GM19043 (cell line): ENCODE measurements at regions not wholly inside any gene's neighbourhood (a gene's known extent, or its start where the extent isn't known, plus 50 kb on each side); places are given as distances from the start of the nearest gene placed in this dataset.

ENCODE experiments used
- ATAC-seq: cut with Tn5 transposase; IDR thresholded peaks from one replicate; pipeline ENCODE4 v1.9.1; 2021; ENCODE audit warnings: low read depth; ENCODE audit not compliant: unreplicated experiment

DNA sequence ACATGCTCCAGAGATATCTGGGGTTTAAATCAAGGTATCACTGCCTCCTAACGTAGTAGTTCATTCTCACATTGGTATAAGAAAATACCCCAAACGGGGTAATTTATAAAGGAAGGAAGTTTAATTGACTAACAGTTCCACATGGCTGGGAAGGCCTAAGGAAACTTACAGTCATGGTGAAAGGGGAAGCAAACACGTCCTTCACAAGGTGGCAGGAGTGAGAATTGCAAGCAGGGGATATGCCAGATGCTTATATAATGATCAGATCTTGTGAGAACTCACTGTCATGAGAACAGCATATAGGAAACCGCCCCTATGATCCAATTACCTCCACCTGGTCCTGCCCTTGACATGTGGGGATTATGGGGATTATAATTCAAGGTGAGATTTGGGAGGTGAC is 1280.2 kb upstream of the C9orf72 start:
- ATAC-seq = no peak

DNA sequence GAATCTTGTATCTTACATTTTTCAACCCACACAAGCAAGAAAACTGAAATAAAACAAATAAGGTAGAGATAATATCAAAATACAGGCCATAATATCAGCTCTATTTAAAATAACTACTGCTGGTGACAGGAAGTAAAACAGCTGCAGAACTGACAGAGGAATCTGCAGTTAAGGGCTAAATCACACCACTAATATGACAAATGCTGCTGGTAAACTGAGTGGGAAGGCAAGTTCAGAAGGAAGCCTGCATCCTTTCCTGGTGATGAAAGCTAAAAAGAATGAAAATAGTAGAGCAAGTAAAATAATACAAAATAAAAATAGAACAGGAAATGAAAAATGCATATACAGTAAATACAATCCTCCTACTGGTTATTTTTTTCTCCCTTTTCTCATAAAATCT is 1293.7 kb upstream of the C9orf72 start:
- ATAC-seq = no peak

- no peak for ATAC-seq
Observed at GRCh38 chr9:28868228-28868990, 1295.1 kb upstream of the C9orf72 start.

GRCh38 chr9:28882529-28882928 is 1309.2 kb upstream of the C9orf72 start:
- ATAC-seq = no peak

GRCh38 chr9:28883234-28883633 is 1310.0 kb upstream of the C9orf72 start:
- no peak for ATAC-seq

GRCh38 chr9:28887188-28887884 is 1314.1 kb upstream of the C9orf72 start:
- ATAC-seq = no peak

DNA sequence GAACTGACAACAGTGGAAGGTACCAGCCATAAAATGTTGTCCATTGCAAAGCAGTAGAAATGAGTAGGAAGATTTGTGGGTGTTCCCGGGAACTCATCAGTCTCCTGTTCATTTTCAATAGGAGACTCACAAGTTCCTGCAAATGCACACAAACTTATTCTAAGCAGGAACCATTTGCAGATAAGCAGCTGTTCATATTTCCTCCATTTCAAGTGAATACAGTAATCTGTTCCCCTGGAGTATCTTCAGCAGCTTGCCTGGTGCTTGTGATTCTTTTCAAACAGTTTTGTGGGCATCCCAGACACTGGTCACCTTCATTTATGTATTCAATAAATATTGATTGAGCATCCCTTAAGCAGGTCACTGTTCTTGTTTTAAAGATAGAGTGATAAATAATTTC is 1315.5 kb upstream of the C9orf72 start:
- ATAC-seq = no peak

DNA sequence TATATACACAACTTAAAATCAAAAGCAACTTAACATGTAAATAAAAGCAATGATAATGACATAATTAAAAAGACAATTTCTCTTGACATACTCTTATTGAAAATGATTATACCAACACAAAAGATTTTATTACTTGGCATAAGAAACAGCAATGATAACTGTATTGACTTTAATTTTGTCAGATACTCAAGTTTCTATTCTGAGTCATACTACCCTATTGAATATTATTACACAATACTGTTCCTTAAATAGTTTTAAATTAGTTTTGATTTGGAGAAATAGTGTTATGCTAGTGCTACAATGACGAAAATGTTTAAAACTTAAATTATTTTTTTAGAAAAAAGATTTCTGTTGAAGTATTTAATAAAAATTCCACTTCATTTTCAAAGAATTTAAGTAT is 1319.3 kb upstream of the C9orf72 start:
- no peak for ATAC-seq

- ATAC-seq = no peak
Observed at GRCh38 chr9:28899267-28899666, 1326.0 kb upstream of the C9orf72 start.

DNA sequence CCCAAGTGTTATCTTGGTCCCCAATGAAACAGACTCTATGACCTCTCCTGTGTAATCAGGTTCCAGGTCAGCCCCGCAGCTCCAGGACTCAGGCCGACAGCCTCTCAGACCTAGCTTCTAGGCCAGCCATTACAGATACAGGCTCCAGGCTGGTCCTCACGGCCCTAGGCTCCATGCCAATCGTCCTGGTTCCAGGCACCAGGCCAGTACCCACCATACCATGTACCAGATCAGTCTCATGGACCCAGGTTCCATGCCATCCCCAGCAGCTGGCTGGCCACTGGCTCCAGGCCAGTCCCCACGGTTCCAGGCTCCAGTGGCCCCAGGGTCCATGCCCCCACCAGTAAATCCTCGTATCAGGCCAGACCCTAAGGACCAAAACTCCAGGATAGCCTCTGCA is 1326.6 kb upstream of the C9orf72 start:
- no peak for ATAC-seq

GRCh38 chr9:28900406-28900805 is 1327.1 kb upstream of the C9orf72 start:
- no peak for ATAC-seq

DNA sequence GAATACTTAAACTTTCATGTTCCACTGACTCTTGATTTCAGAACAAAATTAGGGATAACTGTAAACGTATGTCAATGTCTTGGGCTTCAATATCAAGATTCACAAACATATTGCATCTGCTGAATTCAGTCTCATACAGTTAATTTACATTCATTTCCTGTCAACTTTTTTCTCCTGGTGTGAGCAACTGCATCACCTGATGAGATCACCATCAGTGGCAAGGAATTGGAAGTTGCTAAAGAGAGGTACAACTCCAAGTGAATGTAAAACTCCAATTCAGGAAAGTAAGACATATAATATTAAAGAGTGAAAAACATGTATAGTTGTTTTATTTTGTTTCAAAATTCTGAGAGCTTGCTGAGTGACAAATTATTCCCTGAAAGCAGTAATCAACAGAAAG is 1336.2 kb upstream of the C9orf72 start:
- ATAC-seq = no peak

GRCh38 chr9:28912621-28913020 is 1339.3 kb upstream of the C9orf72 start:
- ATAC-seq = no peak

- ATAC-seq = no peak
Observed at GRCh38 chr9:28915202-28915930, 1342.1 kb upstream of the C9orf72 start.

DNA sequence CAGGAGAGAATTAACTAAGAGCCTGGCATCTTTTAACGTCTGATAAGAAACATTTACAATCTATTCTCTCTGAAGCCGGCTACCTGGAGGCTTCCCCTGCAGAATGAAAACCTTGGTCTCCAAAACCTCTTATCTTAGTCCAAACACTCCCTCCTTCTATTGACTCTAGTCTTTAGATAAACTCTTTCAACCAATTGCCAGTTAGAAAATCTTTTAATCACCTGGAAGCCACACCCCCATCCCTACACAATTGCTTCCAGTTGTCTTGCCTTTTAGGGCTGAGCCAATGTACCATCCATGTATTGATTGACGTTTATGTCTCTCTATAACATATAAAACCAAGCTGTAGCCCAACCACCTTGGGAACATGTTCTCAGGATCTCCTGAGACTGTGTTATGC is 1343.1 kb upstream of the C9orf72 start:
- no peak for ATAC-seq

- ATAC-seq = no peak
Observed at GRCh38 chr9:28921857-28922500, 1348.7 kb upstream of the C9orf72 start.

DNA sequence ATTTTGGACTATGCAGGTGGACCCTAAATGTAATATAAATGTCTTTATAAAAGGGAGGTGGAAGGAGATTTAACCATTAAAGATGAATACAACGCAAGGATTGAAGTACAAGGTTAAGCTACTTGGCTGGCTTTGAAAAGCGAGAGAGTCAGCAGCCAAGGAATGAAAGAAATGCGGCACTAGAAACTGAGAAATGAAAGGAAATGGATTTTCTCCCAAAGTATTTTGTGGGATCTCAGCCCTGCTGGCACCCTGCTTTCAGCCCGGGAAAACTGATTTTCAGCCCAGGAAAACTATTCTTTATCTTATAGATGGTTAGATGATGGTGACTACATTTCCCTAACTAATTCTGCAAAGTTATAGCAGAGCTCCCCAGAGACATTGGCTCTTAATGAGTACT is 1349.6 kb upstream of the C9orf72 start:
- no peak for ATAC-seq

GRCh38 chr9:28923351-28923750 is 1350.1 kb upstream of the C9orf72 start:
- ATAC-seq = no peak

DNA sequence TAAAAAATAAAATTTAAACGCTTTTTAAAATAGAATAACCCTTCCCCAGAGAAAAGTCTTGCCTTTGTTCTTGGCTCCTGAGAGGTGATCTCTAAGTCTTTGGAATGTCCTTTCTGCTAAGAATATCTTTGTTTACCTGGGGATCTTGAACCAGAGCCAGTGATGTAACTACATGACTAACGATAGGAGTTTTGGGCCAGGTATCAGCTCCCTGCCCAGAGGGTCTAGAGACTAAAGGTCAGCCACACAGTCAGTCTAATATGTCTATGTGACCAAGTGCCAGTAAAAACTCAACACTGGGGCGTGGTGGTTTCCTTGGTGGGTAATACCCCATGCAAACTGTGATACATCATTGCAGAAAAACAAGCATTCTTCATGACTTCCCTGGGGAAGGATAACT is 1351.9 kb upstream of the C9orf72 start:
- no peak for ATAC-seq

- no peak for ATAC-seq
Observed at GRCh38 chr9:28926306-28926705, 1353.0 kb upstream of the C9orf72 start.

DNA sequence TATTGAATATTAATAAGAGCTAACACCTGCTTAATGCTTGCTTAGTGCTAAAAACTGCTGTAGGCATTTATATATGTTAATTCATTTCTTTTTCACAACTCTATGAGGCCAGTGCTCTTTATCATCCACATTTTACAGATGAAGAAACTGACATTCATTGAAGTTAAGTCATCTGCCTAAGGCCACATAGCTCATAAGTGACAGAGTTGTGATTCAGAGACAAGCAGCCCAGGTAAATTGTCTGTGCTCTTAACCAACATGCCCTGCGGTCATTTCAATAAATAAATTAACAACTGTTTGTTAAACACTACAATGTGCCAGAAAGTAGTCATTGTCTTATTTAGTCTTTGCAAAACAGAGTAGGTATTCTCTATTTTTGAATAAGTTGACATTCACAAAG is 1354.4 kb upstream of the C9orf72 start:
- no peak for ATAC-seq
